NCI-H526 (cell line): ENCODE measurements at regions not wholly inside any gene's neighbourhood (a gene's known extent, or its start where the extent isn't known, plus 50 kb on each side); places are given as distances from the start of the nearest gene placed in this dataset.

Source experiments
- DNase-seq, 2 experiments: peaks; one replicate each; lab custom pipeline; 2025; lab: John Stamatoyannopoulos, UW

DNA sequence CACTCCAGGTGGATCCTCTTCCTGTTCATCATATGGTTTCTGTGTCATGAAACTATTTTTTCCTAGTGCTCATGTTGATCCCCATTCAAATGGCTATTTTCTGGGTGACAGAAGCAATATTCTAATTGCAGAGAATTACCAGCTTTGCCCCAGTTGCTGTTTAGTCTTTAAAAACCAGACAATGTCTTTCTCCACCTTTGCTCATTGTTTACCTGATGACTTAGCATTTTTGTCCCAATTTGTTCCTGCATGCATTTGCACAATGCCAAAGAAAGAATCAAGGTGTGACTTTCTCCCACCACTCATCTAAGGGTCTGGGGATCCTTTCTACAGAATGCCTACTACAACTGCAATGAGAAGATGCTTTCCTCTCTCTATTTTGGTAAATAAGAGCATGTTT, 439.9 kb upstream of the MAF start:
- no peak for DNase-seq

DNA sequence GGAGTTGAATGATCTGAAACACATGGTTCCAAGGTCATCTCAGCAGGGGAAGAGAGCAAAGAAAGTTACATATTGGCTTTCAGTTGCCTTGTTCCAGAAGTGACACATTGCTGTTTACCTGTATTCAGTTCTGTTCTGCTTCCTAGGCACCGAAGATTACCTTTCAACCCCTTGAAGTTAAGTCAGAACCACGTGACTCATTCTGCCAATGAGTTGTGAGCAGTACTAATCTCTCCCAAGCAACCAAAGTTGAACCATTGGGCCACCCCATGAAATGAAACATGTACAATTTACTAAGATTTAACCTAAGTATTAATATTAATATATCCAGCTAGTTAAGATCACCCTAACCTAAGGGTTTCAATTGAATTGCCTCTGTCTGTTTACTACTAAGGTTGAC, 439.2 kb upstream of the MAF start:
- DNase-seq, result no peak

DNA sequence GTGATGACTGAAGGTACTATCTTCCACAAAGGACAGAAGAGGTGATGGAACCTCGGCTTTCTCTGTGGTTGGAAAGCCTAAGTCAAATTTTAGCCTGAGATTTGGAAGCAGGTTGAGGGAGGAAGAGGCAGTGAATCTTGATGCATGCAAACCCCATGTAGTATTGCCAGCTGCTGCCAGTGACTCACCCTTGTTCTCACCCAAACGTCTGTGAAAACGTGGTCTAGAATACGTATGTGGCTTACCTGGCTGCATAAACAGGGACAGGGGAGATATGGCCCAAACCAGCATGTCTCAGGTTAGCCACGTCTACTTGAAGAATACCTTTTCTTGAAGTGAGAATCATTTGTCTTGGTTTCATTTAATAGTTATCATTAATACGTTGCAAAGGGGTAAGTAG, 438.0 kb upstream of the MAF start:
- DNase-seq, result no peak

DNA sequence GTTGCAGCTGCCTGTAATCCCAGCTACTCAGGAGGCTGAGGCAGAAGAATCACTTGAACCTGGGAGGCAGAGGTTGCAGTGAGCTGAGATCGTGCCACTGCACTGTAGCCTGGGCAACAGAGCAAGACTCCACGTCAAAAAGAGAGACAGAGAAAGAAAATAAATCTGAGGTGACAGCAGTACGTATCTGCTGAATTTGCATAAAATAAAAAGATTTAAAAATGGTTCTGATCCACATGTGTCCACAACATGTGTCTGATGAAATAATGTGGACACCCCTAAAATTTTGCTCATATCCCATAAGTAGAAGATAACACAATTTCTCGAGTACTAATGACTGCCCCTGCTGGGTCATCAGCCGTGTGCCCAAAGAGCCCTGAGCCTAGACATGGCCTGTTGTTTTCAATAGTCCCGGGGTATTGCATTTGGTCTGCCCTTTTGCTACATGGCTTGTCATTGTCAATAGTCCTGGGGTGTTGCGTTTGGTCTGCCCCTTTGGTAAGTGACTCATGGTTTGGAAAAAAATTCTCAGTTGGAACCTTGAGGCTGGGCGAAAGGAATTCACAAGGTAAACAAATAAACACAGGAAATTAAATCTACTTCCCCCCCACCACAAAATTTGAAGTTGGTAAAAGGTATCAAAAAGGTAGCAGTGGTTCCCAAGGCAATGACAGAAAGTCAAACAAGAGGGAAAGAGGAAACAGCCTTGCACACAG, 434.6 kb upstream of the MAF start:
- DNase-seq, result no peak

DNA sequence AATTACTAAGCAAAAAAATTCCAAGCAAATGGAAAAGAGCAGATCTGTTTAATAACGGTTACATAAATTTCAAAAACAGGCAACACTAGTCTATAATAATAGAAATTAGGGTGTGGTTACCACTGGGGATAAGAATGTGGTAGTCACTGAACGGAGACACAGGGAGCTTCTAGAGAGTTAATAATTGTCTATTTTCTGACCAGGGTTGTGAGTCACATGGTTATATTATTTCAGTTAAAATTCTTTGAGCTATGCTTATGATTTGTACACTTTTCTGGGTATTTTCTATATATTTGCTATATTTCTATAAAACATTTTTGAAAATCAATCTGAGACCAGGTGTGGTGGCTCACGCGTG, 433.9 kb upstream of the MAF start:
- DNase-seq, result no peak

DNA sequence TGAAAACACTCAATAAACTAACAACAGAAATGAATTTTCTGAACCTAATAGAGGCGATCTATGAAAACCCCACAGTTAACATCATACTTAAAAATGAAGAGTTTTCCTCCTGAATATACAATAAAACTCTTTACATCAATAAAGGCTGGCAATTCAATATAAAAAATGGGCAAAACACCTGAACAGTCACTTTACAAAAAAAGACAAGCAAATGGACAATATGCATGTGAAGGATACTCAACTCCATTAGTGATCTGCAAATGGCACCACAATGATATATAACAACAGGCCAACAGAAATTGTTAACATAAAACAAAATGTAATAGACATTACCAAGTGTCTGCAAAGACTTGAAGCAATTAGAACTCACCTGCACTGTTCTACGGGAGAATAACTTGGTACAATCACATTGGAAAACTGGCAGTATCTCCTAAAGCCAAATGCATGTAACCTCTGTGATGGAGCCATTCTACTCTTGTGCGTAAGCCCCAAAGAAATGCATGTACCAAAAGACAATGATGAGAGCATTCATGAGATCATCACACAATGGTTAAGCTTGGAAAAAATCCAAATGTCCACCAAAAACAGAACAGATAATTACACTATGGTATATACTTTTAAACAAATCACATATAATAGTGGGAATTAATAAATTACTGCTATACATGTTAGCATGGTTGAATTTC, 433.4 kb upstream of the MAF start:
- DNase-seq, result no peak

DNA sequence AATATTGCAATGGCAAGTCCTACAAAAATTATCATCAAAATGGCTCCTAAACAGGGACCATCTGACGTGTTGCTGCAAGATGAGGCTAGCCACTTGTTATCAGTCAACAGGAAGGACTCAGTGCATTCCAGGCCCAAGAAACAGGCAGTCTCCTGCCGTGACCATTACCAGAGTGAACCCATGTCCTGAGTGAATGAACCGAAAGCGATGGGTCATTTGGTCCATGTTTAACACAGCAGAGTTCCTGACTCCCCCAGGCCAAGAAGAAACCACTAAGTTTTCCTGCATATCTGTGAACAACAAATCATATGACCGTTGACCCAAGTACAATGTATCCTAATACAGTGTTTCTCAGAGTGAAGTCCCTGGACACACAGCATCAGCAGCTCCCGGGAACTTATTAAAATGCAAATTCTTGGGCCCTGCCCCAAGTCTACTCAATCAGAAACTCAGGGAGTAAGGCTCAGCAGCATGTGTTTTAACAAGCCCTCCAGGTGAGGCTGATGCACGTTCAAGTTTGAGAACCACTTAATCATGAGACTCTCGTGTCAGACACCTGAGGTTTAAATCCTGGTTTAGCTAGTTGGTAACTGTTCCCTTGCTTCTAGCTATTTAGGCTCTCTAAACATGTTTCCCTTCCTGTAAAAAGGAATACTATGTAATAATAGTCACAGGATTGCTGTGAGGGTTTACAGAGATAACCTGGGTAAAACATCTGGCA, 429.4 kb upstream of the MAF start:
- DNase-seq, result peak in 1 of 2 experiments; percentile 2

DNA sequence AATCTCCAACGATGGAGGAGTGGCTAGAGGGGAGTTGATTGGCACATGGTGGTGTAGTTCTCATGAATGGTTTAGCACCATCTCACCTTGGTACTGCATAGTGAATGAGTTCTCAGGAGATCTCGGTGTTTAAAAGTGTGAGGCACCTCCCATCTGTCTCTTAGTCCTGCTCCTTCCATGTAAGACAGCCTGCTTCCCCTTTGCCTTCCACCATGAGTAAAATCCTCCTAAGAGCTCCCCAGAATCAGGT, 428.8 kb upstream of the MAF start:
- no peak for DNase-seq

DNA sequence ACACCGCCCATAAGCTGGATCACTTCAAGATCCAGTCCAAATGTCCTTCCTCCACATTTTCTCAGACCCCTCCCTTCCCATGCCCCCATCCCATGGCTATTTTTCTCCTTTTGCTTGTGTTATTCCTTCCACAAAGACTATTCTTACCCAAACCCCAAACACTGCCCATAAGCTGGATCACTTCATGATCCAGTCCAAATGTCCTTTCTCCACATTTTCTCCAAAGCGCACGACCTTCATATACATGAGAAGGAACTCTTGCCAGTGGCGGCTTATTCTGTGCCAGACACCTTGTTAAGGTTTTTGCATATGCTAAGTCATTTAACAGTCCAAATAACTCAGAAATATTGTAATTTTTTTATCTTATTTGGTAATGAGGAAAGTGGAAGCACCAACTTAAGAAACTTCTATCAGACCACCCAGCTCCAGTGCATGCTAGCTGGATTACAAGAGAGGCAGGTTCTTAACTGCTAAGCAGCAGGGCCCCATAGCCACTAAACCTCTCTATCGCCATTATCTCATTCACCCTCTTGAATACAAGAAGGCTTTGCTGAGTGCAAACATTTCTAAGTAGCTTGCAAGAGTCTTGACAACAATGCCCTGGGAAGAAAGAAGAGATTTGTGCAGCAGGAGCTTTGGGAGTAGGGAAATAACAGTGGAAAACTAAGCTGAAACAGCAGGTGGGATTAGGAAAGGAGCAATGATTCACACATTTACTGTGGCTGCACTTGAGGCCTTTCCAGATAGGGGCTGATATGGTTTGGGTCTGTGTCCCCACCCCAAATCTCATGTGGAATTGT, 428.2 kb upstream of the MAF start:
- no peak for DNase-seq

DNA sequence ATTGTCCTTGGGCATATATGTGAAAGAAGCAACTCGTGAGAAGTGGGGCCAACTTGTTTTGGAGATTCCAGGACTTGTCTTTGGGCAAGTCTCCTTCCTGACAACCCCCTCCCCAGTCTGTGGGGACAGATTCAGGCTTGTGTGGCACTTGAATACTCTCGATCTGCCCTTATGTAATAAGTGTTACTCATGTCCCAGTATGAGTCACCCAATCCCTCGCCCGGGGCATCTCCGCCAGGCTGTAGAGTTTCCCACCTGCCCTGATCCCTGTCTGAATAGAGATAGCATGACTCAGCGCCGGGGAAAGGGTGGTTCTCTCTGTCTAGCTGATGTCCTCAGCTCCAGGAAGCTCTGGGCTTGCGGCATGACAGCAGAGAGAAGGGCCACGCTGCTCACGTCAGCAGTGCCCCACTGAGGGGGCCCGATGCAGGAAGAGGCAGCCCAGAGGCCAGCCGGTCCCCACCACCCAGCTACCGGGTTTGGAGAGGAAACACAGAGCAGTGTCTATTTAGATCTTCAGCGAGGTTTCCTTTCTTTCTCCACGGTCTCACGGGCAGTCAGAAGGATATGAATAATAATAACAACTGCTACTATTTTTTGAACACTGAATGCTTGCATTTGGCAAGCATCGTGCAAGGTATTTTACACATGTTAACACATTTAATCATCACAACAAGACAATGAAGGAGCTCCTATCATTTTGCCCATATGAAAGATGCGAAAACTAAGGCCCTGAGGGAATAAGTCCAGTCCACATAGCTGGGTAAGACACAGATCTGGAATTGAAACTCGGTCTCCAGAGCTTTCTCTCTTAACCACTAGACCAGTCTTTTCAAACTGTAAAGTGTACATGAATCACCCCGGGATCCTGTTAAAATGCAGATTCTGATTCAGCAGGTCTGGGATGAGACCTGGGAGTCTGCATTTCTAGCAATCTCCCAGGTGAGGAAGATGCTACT, 426.7 kb upstream of the MAF start:
- no peak for DNase-seq

DNA sequence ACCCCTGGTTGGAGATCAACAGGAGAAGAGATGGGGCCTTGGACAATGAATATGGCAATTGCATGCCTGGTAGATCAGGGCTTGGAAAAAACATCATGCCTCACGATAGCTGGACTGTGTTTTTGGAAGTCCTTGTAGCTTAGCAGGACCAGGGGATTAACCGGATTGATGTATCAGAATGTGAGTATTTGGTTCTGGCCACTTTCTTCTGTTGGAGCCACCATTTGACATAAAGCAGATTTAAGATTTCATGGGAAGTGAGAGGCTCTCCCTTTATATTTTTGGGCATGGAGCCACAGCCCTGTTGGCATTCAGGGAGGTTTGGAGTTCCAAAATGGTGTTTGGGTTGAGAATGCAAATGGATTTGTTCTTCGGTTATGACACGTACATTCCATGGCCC, 424.7 kb upstream of the MAF start:
- no peak for DNase-seq

DNA sequence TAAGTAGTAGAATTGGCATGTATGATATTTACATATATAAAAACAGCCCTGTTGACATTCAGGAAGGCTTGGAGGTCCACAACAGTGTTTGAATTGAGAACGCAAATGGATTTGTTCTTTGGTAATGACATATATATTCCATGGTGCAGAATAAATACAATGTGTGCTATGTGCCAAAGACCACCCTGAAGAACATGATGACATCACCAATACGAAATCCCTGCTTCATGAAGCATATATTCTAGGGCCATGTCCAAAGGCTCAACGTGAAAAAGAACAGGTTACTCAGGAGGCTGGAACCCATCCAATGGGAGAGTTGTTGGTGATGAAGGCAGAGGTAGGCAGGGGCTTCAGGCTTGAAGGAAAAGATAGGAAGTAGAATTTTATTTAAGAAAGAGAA, 423.9 kb upstream of the MAF start:
- no peak for DNase-seq

DNA sequence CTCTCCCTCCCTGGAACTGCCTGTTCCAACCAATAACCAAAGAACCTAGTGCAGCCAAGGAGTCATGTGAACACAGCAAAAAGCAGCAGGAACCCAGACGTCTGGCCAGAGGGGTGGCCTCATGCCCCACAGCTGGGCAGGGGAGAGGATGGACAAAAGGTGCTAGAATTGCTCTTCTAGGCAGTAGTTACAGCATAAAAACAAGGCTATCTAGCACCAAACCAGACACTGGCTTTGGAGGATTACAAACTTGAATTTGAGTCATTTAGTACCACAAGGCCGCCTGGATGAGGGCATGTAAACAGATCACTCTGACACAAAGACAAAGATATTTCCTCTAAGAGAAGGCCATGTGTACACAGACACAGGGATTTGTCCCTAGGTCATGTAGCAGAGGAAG, 423.3 kb upstream of the MAF start:
- DNase-seq, result no peak

DNA sequence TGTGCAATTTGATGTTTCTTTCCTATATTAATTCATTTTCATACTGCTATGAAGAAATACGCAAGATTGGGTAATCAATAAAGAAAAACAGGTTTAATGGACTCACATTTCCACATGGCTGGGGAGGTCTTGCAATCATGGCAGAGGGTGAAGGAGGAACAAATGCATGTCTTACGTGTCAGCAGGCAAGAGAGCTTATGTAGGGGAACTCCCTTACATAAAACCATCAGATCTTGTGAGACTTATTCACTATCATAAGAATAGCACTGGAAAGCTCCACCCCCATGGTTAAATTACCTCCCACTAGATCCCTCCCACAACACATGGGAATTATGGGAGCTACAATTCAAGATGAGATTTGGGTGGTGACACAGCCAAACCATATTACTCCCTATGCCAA, 418.9 kb upstream of the MAF start:
- no peak for DNase-seq

DNA sequence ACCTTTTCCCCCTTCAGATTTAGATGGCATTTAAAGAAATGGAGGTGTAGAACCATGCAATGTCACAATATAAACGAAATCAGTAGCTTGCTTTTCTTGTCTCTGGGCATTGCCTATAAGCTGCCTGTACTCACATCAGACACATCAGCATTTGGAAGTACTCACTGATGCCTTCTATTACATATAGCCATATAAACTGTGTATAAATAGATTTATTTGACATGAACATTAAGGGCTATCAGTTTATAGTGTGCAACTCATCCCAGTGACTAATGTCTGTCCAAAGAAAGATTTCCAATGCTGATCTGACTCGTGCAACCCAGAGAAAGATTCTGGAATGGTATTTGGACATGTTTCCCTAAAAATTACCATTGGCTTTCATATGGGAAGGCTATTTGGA, 417.9 kb upstream of the MAF start:
- DNase-seq, result no peak

DNA sequence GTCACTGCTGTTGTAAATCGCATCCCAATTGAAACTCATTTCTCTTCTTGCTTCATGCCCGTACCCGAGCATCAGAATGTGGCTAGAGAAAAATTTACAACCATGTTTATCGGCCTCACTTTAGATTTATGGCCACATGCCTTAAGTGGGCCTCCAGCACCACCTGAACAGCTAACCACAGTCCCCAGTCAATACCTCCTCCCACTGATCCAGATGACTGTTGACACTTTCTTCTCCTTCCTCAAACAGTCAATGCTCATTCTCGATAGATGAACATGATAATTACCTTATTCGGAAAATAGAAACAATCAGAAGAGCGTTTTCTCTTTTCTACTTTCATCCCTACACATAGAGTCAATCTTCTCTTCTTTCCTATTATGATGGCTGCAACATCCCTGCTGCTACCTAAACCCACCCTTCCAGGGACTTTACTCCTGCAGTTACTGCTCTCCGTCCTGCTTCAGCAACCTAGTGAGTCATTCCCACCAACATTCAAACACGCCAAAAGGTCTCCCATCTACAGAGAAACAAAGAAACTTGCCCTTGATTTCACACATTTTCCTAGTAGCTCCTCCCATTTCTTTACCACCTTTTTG, 416.3 kb upstream of the MAF start:
- no peak for DNase-seq

DNA sequence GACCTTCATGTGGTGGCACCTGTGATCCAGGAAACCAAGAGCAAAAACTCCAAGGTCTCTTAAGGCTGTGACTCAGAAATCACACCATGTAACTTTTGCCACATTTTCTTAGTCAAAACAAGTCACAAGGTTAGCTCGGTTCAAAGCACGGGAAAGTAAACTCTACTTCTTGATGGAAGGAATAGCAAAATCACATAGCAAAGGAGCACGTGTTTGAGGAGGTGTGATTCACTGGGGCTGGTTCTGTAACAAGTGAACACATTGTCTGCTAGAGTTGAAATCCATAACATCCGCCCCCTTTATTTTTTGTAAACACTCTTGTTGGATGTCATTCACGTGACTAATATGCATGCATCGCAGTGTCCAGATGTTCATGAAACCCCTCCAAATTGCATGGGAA, 415.0 kb upstream of the MAF start:
- DNase-seq, result no peak

DNA sequence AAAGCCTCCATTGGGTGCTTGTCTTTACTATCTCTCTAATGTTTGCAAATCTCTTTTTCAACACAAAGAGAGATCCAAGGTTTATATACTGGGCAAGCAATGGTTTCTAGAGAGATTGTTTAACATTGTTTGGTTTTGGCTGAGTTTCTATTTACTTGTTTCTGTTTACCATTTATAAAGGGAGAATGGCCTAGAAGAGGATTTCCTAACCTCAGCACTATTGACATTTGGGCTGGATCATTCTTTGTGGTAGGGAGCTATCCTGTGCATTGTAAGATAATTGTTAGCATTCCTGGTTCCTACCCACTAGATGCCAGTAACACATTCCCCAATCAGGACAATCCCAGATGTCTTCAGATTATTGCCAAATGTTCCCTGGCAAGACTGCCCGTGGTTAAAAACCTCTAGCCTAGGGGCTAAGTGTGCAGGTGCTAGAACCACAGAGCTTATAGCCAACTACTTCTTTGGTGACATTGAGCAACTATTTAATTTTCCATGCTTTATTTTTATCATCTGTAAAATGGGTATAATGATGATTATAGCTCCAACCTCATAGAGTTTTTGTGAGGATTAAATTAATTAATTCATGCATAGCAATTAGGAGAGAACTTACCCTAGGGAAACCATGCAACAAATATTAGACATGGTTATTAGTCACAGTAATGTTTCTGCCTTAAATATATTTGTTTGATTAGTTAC, 413.9 kb upstream of the MAF start:
- DNase-seq, result no peak

DNA sequence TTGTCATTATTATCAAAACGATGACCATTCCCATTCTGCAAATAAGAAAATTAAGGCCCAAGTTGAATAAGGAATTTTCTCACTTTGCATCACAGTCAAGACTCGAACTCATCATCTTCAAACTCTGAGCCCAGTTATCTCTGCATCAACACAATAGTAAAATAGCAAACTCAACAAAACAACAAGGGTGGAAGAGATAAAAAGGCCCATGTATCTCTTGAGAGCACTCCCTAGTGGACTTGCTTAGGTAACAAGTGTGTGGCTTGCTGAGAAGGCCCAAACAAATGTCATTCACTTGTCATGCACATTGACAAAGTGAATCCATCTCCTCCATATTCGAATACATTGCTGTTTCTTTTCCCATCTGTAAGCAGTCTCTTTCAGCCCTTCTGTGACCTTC, 412.0 kb upstream of the MAF start:
- DNase-seq, result no peak

DNA sequence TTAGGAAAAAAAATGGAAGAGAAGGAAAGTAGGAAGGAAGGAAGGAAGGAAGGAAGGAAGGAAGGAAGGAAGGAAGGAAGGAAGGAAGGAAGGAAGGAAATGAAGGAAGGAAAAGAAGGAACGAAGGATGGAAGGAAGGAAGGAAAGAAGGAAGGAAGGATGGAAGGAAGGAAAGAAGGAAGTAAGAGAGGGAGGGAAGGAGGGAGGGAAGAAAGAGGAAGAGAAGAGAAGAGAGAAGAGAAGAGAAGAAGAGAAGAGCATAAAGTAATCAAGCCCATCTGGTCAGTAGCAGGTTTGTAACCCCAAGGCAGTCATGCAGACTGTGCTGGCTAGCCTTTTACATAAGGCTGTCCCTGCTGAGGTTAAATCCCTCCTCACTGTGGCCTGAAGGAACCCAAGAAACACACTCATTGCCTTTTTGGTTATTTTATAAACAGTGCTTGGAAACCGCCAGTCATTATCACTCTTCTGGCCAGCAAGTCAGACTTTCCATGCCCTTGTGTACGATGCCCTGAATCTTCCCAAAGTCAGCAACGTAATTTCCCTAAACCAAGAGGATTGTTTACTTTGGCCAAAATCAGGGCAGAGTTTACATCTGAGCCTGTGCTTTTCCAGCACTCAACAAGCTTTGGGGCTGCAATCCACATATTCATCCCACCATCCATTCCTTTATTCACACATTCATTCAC, 409.6 kb upstream of the MAF start:
- no peak for DNase-seq
